Suppressor macrophage treated with lipopolysaccharide for 4 hours (primary cell): ENCODE measurements at regions not wholly inside any gene's neighbourhood (a gene's known extent, or its start where the extent isn't known, plus 50 kb on each side); places are given as distances from the start of the nearest gene placed in this dataset.

Experiments
- DNase-seq: peaks from one replicate; pipeline ENCODE4 v3.0.0-alpha.2; 2020

- DNase-seq: peak; percentile 92
These were observed 361.0 kb downstream of the SHQ1 start for GRCh38 chr3:72487078-72487765.

GRCh38 chr3:72485641-72486040, 362.6 kb downstream of the SHQ1 start:
- no peak for DNase-seq

- no peak for DNase-seq
These were observed 364.6 kb downstream of the SHQ1 start for GRCh38 chr3:72483554-72484104.

- peak; percentile 96 for DNase-seq
These were observed 365.5 kb downstream of the SHQ1 start for GRCh38 chr3:72482589-72483321.

GRCh38 chr3:72481542-72481941, 366.7 kb downstream of the SHQ1 start:
- DNase-seq: no peak

GRCh38 chr3:72480366-72480765, 367.9 kb downstream of the SHQ1 start:
- DNase-seq: no peak

- peak; percentile 50 for DNase-seq
These were observed 368.5 kb downstream of the SHQ1 start for GRCh38 chr3:72479651-72480215.

GRCh38 chr3:72476139-72476483, 372.1 kb downstream of the SHQ1 start:
- no peak for DNase-seq

GRCh38 chr3:72475258-72476138, 372.7 kb downstream of the SHQ1 start:
- peak; percentile 37 for DNase-seq

- DNase-seq: no peak
These were observed 373.5 kb downstream of the SHQ1 start for GRCh38 chr3:72474775-72475174.

- DNase-seq: peak; percentile 60
These were observed 375.1 kb downstream of the SHQ1 start for GRCh38 chr3:72473156-72473555.

GRCh38 chr3:72470904-72471417, 377.3 kb downstream of the SHQ1 start:
- no peak for DNase-seq

GRCh38 chr3:72465853-72466252, 382.4 kb downstream of the SHQ1 start:
- no peak for DNase-seq

- DNase-seq: no peak
These were observed 385.2 kb downstream of the SHQ1 start for GRCh38 chr3:72463083-72463482.

- no peak for DNase-seq
These were observed 385.6 kb downstream of the SHQ1 start for GRCh38 chr3:72462595-72463011.

GRCh38 chr3:72461787-72462186, 386.5 kb downstream of the SHQ1 start:
- DNase-seq: no peak

- DNase-seq: no peak
These were observed 387.8 kb downstream of the SHQ1 start for GRCh38 chr3:72460205-72461174.

GRCh38 chr3:72459588-72459987, 388.7 kb downstream of the SHQ1 start:
- DNase-seq: no peak

GRCh38 chr3:72458375-72458774, 389.9 kb downstream of the SHQ1 start:
- no peak for DNase-seq

- no peak for DNase-seq
These were observed 393.8 kb downstream of the SHQ1 start for GRCh38 chr3:72454441-72454840.

GRCh38 chr3:72453706-72454105, 394.5 kb downstream of the SHQ1 start:
- no peak for DNase-seq
